ENCODE measurements at regions not wholly inside any gene's neighbourhood (a gene's known extent, or its start where the extent isn't known, plus 50 kb on each side); places are given as distances from the start of the nearest gene placed in this dataset.

DNA sequence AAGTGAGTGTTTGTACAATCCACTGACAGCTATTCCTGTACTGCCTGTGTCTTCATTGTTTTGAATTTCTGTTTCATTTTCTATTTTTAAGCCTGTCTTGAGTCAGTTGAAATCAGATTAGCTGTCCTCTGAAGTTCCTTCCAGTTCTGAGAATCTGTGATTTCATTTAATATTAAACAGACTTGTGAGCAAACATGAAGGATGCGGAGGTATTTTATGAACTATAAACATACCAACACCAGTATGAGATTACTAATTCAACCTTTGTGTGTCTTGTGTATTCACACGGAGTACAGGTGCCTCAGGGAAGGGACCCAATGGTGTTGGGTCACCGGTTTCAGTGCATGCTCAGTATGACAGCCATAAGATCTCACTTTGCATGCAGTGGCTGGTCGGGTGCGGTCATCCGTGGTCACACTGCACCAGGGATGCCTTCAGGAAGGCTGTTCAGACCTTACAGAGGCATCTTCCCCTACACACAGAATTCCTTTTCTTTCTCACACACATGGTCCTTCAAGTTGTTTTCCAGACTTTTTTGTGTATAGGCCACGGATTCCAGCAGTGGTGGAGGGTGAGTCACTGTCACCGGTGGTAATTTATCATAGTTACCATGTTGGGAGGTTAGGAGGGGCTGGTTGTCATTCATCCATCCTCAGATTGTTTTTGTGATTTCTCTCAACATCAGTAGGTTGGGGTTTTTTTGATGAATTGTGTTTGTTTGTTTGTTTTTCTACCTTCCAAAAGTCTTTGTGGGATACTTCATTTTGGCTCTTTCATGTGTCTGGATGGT is 103.0 kb upstream of the SFSWAP start:
- H3K9ac ChIP-seq (ENCODE audit: low read length), result no peak overlapping the region
- H3K27me3 ChIP-seq (ENCODE audit: insufficient read depth, low read depth, low read length), result no peaks in the 10 kb centered on the region
- H3K9me2 ChIP-seq (ENCODE audit: insufficient read depth, low read length), result no peaks in the 10 kb centered on the region
- H4K20me1 ChIP-seq (ENCODE audit: insufficient read depth), result no peaks in the 10 kb centered on the region
- no peak overlapping the region for H3K4me3 ChIP-seq (ENCODE audit: low read length)
- TF ChIP-seq, protein P1, sequence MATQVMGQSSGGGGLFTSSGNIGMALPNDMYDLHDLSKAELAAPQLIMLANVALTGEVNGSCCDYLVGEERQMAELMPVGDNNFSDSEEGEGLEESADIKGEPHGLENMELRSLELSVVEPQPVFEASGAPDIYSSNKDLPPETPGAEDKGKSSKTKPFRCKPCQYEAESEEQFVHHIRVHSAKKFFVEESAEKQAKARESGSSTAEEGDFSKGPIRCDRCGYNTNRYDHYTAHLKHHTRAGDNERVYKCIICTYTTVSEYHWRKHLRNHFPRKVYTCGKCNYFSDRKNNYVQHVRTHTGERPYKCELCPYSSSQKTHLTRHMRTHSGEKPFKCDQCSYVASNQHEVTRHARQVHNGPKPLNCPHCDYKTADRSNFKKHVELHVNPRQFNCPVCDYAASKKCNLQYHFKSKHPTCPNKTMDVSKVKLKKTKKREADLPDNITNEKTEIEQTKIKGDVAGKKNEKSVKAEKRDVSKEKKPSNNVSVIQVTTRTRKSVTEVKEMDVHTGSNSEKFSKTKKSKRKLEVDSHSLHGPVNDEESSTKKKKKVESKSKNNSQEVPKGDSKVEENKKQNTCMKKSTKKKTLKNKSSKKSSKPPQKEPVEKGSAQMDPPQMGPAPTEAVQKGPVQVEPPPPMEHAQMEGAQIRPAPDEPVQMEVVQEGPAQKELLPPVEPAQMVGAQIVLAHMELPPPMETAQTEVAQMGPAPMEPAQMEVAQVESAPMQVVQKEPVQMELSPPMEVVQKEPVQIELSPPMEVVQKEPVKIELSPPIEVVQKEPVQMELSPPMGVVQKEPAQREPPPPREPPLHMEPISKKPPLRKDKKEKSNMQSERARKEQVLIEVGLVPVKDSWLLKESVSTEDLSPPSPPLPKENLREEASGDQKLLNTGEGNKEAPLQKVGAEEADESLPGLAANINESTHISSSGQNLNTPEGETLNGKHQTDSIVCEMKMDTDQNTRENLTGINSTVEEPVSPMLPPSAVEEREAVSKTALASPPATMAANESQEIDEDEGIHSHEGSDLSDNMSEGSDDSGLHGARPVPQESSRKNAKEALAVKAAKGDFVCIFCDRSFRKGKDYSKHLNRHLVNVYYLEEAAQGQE (IDR thresholded peaks at IDR 0.05; ENCODE audit: borderline replicate concordance), result no peak
- TF ChIP-seq TAF1 (IDR thresholded peaks at IDR 0.05; ENCODE audit: low read depth) (no peak), SMC3 (conservative IDR thresholded peaks at IDR 0.05; ENCODE audit: poor library complexity) (no peak), POLR2AphosphoS5 (IDR thresholded peaks at IDR 0.05) (no peak), MXI1 (conservative IDR thresholded peaks at IDR 0.05; ENCODE audit: poor library complexity, severe bottlenecking) (no peak), RAD21 (conservative IDR thresholded peaks at IDR 0.05) (no peak), EZH2 (IDR thresholded peaks at IDR 0.05; ENCODE audit: borderline replicate concordance, insufficient read depth, low read length, poor library complexity, severe bottlenecking) (no peak), EP300 (conservative IDR thresholded peaks at IDR 0.05; ENCODE audit: poor library complexity, severe bottlenecking) (no peak)
- TF ChIP-seq, protein P2, sequence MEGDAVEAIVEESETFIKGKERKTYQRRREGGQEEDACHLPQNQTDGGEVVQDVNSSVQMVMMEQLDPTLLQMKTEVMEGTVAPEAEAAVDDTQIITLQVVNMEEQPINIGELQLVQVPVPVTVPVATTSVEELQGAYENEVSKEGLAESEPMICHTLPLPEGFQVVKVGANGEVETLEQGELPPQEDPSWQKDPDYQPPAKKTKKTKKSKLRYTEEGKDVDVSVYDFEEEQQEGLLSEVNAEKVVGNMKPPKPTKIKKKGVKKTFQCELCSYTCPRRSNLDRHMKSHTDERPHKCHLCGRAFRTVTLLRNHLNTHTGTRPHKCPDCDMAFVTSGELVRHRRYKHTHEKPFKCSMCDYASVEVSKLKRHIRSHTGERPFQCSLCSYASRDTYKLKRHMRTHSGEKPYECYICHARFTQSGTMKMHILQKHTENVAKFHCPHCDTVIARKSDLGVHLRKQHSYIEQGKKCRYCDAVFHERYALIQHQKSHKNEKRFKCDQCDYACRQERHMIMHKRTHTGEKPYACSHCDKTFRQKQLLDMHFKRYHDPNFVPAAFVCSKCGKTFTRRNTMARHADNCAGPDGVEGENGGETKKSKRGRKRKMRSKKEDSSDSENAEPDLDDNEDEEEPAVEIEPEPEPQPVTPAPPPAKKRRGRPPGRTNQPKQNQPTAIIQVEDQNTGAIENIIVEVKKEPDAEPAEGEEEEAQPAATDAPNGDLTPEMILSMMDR (IDR thresholded peaks at IDR 0.05; ENCODE audit: poor library complexity, severe bottlenecking), result no peak
- no peaks in the 10 kb centered on the region for H3K79me2 ChIP-seq (replicated peaks; ENCODE audit: insufficient read depth, low read length)
- no peak overlapping the region for H3K27ac ChIP-seq (ENCODE audit: low read length)
- no peaks in the 10 kb centered on the region for H3F3A ChIP-seq (ENCODE audit: insufficient read depth, low read length, poor library complexity, severe bottlenecking)
- no peaks in the 10 kb centered on the region for H3K36me3 ChIP-seq (ENCODE audit: insufficient read depth, low read length)
- no peaks in the 10 kb centered on the region for H3K9me3 ChIP-seq (ENCODE audit: low read length)
- H3K4me2 ChIP-seq (ENCODE audit: low read length), result no peak overlapping the region
- H2AFZ ChIP-seq (ENCODE audit: low read depth, low read length), result no peak overlapping the region

DNA sequence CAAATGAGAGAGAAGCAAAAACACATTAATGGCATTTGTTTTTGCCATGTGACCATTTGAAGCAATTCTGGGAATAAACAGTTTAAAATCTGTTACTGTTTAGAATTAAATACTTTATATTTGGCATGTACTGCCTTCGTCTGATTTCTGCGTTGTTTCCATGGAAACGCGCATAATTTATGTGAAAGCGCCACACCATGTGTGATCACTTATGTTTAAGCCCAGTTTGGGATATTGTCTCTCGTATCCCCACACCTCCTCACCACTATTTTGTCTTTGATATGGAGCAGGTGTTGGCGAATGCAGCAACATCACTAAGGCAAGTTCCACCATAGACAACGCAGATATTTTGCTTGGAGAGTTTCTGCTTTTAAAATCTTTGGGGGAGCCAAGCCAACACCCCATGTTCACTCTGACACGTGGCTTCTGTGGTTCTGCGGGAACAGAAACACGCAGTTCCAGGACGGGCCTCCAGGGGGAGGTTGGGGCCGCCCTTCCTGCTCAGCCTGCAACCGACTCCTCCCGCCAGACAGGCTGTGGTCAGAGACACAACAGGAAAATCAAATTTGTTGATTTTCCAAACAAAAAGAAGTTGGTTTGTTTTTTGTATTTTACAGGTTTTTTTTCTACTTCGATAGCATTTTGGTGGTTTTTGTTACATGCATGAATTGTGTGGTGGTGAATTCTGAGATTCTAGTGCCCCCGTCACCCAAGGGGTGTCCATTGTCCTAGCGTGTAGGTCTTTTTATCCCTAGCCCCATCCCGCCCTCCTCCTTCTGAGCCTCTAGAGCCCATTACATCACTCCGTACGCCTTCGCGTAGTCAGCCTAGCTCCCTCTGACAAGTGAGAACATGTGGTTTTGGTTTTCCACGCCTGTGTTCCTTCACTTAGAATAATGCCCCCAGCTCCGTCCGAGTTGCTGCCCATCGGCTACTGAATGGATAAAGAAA is 101.9 kb upstream of the SFSWAP start:
- H3K4me3 ChIP-seq (ENCODE audit: low read length), result no peak overlapping the region
- TF ChIP-seq MXI1 (conservative IDR thresholded peaks at IDR 0.05; ENCODE audit: poor library complexity, severe bottlenecking), result no peak
- TF ChIP-seq POLR2AphosphoS5 (IDR thresholded peaks at IDR 0.05), result no peak
- TF ChIP-seq, protein P1 (IDR thresholded peaks at IDR 0.05; ENCODE audit: borderline replicate concordance), result no peak
- TF ChIP-seq SMC3 (conservative IDR thresholded peaks at IDR 0.05; ENCODE audit: poor library complexity), result peak; percentile 55
- TF ChIP-seq, protein P2 (IDR thresholded peaks at IDR 0.05; ENCODE audit: poor library complexity, severe bottlenecking), result peak; percentile 63
- TF ChIP-seq EZH2 (IDR thresholded peaks at IDR 0.05; ENCODE audit: borderline replicate concordance, insufficient read depth, low read length, poor library complexity, severe bottlenecking), result no peak
- TF ChIP-seq EP300 (conservative IDR thresholded peaks at IDR 0.05; ENCODE audit: poor library complexity, severe bottlenecking), result no peak
- peak; percentile 48 for TF ChIP-seq RAD21 (conservative IDR thresholded peaks at IDR 0.05)
- no peaks in the 10 kb centered on the region for H3K9me3 ChIP-seq (ENCODE audit: low read length)
- H3K27ac ChIP-seq (ENCODE audit: low read length), result no peak overlapping the region
- no peaks in the 10 kb centered on the region for H3F3A ChIP-seq (ENCODE audit: insufficient read depth, low read length, poor library complexity, severe bottlenecking)
- no peaks in the 10 kb centered on the region for H3K9me2 ChIP-seq (ENCODE audit: insufficient read depth, low read length)
- H3K36me3 ChIP-seq (ENCODE audit: insufficient read depth, low read length), result no peaks in the 10 kb centered on the region
- H2AFZ ChIP-seq (ENCODE audit: low read depth, low read length), result no peak overlapping the region
- no peak overlapping the region for H3K9ac ChIP-seq (ENCODE audit: low read length)
- no peak overlapping the region for H3K4me2 ChIP-seq (ENCODE audit: low read length)
- no peaks in the 10 kb centered on the region for H4K20me1 ChIP-seq (ENCODE audit: insufficient read depth)
- no peaks in the 10 kb centered on the region for H3K27me3 ChIP-seq (ENCODE audit: insufficient read depth, low read depth, low read length)
- H3K79me2 ChIP-seq (replicated peaks; ENCODE audit: insufficient read depth, low read length), result no peaks in the 10 kb centered on the region

All from neural cell (in vitro differentiated cells).